Stimulated activated CD4-positive, alpha-beta T cell treated with anti-CD3 and anti-CD28 coated beads, Interleukin-1b, Interleukin-23, amount 100 ng/mL, for 48 hours (primary cell): ENCODE measurements at regions not wholly inside any gene's neighbourhood (a gene's known extent, or its start where the extent isn't known, plus 50 kb on each side); places are given as distances from the start of the nearest gene placed in this dataset.
A peak's percentile ranks its signal among the peaks of the same experiment; 100 is the strongest.

Experiments
- DNase-seq: peaks from one replicate; pipeline ENCODE4 v3.0.0-alpha.2; 2020

DNA sequence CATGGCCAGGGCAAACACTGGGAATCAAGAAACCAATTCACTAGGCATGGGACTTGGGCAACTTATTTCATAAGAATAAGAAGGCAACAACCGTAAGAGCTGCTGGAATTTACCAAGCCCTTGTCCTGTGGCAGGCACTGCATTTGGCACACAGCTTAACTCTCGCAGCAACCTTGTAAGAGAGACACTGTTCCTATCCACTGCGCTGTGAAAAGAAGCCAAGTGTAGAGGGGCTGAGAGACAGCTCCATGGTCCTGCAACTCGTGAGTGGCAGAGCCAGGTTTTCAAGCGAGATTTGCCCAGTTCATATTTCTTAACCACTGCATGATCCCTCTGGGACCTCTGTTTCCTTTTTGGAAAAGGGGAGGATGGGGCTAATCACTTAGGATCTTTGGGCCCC, 129.3 kb upstream of the STC2 start:
- no peak for DNase-seq

DNA sequence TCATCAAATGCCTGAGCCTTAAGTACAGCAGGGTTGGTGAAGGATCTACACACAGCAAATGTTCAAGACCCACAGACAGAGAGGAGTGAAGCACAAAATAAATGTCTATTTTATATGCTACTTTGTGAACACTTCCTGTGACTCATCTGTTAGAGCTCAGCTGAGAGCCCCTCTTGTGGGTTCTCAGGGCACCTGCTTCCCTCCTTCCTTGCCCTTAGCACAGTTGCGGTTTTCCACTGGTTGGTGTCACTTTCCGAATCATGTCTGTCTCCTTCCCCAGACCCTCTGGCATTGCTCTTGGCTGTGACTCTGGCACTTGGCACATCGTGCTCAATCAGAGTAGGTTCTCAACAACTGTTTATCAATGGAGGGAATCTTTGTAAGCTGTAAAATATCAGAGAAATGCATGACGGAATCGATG, 128.5 kb upstream of the STC2 start:
- DNase-seq = no peak

DNA sequence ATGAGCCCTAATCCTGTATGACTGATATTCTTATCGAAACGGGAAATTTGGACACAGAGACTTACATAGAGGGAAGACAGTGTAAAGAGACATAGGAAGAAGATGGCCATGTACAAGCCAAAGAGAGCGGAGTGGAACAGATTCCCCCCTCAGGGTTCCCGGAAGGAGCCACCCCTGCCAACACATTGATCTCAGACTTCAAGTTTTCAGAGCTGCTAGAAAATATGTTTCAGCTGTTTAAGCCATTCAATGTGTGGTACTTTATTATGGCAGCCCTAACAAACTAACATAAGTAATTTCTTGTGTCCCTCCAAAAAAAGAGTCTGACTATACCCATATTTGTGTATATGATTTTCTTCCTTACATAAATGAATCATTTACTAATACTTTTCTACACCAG, 128.0 kb upstream of the STC2 start:
- DNase-seq = no peak

DNA sequence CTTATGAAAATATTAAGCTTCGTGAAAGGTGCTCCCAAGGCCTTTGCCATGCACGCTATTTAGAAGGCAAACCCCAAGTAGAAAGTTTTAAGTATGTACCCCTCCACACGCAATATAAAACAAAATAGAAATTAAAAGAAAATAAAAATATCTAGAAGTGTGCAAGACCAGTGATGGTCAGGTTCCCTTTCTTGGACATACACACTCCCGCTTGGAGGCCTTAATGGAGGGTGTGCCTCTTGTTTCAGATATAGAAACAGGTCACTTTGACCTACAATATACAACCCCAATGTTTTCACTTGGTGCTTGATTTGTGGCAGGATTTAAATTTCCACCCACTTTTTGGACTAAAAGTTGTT, 127.4 kb upstream of the STC2 start:
- DNase-seq = no peak

DNA sequence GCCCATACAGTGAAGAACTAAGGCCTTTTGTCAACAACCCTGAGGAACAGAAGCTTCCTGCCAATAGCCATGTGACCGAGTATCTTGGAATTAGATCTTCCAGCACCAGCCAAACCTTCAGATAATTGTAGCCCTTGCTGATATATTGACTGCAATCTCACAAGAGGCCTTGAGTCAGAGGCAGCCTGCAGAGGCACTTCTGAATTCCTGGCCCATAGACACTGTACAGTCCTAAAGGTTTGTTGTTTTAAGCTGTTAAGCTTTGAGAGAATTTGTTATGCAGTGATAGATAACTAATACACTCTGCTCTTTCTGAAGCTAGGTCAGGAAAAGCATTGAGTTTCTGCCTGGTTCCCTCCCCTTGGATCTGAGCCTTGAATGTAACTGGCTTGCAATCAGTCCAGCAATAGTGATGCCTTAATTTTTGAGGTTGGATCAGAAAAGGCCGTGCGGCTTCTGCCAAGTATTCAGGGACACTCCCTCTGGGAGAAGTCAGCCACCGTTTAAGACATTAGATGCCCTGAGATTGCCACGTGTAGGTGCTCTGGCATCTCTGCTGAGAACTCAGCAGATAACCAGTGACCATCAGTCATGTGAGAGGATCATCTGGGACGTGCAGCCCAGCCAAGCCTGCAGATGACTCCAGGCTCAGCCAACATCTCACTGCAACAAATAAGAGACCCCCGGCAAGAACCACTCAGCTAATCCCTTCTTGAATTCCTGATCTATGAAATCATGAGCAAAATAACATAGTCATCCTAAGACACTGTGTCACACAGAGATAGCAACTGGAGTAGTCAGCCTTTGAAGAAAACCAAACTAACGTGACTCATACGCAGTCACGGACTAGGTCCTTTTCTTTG, 126.8 kb upstream of the STC2 start:
- no peak for DNase-seq

DNA sequence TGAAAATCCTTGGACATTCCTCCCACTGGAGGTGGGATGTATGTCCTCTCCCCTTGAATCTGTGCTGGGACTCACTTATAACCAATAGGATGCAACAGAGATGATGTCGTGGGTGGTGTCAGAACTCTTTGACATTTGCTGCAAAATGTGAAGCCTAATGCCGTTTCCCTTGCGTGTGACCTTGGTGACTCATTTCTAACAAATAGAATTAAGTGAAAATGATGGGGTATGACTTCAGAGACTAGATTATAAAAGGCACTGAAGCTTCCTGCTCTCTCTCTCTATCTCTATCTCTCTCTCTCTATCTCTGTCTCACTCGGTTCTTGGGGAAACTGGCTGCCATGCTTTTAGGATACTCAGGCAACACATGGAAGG, 126.1 kb upstream of the STC2 start:
- DNase-seq = no peak

DNA sequence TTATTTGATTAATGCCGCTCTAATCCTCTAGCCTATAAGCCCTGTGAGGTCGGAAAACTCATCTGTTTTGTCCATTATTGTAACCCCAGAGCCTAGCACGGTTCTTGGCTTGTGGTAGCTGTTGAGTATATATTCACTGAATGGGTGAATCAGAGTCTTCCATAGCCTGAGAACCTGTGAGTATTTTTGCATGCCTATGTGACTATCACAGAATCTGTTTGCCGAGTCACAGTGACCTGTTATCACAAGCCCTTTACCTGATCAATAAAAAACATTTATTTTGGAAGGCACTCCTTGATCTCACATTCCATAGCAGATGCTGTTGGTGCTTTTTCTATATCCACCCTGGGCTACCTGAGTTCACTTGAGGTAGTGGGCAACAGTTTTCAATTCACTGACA, 125.0 kb upstream of the STC2 start:
- no peak for DNase-seq

DNA sequence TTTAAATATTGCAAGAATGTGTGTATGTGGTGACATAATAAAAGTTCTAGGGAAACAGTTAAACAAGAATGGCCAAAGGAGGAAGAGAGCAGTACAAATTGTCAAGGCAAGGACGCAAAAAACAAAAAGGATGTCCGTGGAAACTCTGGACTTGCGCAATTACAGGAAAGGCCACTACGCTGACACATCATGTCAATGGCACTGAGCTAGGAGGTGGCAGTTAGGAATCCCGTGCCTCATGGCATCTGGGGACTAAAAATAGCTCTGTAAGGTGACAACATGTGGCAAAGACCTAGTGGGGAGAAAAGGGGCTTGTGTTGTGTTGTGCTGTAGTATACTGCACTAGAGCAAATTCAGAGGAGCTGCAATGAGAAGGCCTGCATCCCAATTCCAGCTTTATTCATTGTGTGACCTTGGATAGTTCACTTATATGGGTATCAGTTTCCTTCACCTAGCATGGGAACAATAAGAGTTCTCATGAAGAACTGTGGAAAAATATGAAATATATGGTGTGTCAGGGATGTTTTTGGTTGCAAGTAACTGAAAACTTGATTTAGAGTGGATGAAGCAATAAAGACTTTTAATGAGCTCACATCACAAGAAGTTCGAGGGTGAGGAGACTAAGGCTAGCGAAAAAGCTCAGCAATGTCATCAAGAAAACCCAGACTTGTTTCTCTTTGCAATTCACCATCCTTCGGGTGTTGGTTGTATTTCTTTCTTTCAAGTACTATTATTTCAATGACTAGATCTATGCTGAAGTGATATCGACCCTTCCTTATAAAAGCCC, 124.1 kb upstream of the STC2 start:
- no peak for DNase-seq

DNA sequence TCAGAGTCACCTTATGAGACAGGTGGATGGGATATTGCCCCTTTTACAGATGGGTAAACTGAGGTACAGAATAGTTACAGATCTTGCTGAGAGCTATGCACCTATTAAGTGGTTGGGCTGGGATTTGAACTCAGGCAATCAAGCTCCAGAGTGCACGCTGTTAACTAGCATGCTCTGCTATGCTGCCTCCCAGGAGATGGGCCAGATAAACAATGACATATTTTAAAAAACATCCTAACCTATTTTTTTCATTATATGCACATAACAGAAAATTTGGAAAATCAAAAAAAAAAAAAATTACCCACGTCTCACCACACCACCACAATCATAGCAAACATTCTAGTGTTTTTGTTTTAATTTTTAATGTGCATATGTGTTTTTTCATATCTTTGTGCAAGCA, 123.4 kb upstream of the STC2 start:
- no peak for DNase-seq

DNA sequence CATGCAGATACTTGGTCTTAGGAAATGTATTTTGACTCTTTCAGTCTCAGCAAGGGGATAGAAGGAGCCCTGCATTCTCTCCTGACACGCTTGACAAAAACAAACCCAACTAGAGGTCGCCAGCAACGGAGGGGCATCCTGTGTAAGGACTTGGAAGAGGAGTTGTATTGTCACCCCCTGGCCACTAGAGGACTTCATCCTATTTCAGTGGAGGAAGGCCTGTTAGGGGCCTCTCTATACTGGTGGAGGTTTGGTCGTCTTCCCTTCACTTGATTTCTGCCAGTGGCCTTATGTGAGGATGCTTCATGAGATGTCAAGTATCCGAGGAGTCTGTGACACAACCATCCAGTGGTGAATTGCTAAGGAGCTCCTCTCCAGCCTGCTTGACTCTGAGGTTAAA, 122.8 kb upstream of the STC2 start:
- peak; percentile 2 for DNase-seq

DNA sequence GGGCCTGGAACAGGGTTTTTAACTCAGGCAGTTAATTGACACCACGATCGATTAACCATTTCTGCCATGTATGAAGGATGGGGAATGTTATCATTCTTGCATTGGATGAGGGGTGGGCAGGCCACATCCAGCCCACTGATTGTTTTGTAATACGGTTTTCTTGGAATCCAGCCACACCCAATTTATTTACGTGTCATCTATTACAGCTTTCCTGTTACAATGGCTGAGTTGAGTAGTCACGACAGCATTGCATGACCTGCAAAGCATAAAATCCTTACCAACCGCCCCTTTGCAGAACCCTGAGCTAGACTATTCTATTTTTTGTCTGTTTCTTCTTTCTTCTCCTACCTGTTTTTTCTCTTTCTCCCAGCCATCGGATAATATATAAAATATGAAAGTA, 122.0 kb upstream of the STC2 start:
- DNase-seq = no peak

DNA sequence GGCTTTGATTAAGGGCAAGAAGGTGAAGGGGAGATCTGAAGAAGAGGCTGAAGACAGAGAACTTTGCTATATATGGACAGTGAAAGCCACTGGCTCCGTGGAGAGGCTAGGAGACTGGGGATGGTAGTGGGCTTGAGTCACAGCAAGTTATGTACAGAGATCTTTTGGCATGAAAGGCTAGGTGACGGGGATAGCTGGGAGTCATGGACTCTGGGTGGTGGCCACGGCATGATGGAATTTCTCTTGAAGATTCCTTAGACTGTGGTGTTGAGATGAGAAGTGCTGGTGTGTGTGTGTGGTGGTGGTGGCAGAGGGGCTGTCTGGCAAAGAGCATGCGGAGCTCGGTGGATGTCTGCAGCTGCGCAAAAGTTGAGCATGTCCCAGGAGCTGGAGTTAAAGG, 120.6 kb upstream of the STC2 start:
- DNase-seq = no peak

DNA sequence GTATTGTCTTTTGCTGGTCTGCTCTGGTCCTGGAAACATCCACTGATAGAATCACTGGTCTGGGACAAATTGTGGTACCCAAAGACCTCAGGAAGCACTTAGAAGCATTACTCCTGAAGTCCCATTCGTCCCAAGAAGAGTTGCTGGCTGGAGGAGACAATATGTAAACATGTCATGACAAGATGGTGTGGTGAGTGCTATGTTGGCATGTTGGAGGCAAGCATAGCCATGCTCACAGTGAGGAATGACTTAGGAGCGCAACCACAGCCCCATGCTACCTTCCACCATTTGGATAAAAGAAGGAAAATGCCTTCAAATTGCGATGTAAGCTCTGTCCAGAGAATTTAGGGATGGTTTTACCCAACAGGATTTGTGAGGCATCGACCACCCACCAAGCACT, 115.8 kb upstream of the STC2 start:
- DNase-seq = no peak

DNA sequence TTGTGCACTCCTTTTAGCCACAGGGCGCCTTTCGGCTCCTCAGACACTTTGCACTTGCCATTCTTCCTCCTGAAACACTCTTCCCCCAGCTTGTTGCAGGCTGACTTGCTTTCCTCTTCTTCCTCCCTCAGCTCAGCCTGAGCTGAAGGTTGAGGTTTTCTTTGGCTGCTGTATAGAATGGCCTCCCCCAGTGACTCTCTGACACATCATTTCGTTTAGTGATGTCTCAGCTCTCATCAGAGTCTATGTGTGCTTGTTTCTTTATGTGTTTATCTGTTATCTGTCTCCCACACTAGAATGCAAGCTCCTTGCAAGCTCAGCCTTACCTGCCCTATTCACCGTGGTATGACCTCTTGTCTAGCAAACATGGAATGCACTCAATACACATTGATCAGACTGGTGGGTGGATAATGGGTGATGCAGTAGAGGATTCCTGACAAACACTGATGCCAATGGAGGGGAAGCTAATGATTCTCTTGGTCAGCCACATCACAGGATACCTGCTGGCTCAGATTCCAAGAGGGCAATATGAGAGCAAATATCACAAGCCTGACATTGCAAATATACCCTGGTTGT, 112.9 kb upstream of the STC2 start:
- DNase-seq = no peak

DNA sequence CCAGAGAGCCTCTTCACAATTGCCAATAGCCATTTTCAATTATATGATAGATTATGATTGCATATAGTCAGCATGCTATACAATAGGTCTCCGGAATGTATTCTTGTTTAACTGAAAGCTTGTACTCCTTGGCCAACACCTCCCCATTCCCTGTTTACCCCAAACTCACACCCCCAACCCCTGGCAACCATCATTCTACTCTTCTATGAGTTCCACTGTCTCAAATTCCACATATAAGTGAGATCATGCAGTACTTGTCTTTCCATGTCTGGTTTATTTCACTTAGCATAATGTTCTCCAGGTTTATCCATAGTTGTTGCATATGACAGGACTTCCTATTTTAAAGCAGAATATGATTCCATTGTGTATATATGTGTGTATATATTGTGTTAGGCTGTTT, 110.7 kb upstream of the STC2 start:
- no peak for DNase-seq

DNA sequence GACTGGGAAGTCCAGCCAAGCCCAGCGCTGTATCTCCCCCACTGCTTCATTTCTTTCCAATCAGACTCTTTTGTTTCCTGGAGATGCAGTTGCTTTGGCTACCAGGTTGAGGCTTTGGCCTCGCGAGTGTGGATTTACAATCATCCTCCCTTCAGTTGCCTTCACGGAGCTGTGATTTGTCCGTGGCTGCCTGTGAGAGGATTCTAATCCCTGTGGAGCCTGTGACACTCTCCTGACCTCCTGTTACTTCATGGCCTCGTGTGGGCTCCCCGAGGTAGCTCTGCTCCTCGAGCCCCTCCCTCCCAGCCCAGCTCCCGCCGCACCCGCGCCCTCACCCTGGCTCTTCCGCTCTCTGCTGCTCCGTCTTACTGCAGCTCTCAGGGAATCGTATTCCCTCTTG, 107.2 kb upstream of the STC2 start:
- no peak for DNase-seq

DNA sequence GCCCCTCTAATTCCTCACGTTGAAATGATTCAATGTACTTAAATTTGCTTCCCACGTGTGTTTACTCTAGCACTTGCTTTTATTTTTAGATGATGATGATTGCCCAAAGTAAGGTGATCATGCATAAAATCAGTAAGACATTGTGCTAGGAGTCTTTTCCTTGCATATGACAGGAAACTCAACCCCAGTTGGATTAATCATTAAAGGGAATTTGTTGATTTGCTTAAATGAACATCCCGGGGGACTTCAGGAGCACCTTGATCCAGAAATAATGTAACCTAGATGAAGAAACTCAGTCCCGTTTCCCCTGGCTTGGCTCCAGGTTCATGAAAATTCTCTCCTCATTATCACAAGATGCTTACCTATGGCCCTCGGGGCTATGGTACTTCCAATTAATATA, 106.1 kb upstream of the STC2 start:
- DNase-seq = no peak

DNA sequence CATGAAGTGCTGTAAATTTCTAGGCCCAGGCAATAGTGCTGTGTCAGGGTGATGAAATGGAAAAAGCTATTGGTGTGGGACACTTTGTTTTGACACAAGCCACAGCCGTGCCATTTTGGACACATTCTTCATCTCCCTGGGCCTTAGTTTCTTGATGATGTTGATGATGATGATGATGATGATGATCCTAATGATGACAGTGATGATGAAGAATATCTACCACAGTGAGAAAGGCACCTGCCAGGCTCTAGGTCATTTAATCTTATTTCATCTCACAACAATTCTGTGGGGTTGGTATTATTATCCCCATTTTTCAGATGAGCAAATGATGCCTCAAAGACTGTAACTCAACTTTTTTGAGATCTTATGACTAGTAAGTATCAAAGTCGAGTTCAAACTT, 102.2 kb upstream of the STC2 start:
- no peak for DNase-seq

DNA sequence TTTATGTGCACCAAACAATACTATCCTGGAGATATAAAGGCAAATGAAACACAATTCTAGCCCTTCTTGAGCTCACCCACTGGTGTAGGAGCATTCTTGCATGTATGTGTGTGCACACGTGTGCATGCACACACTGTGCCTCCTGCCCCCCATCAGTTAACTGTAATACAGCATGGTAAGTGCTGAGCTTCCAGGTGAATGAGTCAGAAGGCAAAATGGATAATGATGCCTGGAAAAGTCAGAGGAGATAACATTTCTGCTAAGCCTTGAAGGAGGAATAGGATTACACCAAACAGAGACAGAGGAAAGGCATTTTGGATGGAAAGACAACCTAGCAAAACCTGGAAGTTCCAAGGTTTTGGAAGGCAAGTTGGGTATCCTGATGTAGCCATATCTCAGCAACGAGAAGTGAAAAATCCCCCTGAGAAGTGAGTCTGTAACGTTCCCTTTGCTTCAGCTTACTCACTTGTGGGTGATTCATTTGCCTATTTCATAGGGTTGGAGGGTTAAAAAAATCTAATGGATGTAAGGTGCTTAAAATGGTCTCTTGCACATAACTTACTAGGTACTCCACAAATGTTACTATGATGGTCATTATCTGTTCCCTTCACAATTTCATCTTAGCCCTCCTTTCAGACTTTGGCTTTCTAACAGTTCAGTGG, 101.4 kb upstream of the STC2 start:
- DNase-seq = no peak

DNA sequence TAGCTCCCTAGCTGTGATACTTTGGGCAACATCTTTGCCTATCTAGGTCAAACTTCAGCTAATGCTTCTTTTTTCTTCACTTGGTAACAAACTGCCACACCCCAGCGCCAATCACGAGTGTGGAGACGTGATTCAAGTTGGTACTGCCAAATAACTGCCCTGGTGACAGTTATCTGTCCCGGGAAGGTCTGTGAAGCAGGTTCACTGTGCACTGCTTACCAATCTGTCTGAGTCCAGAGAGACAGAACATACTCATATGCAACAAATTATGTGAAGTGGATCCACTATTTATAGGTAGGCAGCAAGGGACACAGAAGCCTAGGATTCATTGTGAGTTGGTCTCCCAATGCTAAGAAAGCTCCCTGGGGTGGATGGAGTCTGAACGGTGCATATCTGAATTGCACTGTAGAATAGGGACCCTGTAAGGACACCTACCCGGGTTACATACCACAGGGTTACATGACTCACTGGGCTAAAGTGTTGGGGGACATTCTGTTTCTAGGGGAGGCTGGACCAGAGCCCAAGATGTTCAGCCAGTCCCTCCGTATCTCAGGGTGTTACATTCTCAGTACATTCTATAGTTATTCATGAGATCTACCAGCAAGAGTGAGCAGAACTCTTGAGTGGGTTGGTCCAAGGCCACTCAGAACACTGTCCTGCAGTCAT, 95.4 kb upstream of the STC2 start:
- no peak for DNase-seq

DNA sequence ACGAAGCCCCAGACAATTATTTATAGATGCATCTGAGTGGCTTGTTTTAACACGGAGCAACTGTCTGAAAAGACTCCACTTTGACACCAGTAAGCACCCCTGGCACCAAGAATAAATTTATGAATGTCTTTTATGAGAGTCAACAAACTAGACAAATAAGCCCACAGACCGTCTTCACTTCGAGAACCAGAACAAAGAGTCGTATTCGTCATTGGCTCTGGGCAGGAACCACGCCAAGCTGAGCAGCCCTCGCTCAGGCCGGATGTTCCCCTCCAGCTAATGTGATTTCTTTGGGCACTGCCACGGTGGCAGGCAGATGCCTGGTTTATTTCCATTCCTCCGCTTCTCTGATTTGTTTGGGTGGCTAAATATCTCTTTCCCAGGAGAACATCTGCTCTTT, 91.9 kb upstream of the STC2 start:
- DNase-seq = no peak

DNA sequence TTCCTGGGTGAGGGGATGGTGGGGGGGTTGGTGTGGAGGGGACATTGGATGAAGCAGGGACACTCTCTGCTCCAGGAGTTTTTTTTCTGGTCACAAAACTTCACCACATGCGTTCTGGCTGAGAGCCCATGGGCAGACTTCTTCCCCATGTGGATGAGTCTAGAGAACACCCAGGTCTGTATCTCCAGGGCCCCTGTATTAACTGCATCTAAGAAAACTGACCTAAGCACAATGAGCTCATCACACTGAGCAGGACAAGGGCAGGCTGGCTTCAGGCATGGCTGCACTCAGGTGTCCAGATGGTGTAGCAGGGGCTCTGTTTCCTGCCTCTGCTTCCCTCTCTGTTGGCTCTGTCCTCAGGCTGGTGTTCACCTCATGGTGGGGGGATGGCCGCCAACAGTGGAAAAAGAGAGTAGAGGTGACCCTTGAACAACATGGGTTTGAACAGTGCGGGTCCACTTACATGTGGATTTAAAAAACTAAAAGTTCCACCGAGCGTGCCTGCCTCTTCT, 85.3 kb upstream of the STC2 start:
- DNase-seq = no peak

DNA sequence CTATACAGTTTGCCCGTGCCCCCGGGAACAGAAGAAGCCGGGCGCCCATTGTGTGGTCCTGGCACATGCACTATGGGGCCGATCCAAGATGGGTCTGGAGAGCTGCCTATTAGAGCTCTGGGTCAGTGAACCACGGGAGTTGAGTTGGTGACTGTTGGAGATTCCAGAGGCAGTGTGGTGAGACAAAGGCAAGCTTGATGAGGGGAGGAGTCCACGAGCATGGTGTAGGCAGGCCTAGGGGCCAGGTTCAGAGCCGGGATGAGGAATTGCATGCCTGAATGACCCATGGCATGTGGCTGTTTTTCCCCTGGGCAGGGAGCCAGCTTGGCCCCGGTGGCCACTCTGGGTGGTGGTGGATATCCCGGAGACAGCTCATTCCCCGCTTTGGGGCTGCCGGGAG, 84.4 kb upstream of the STC2 start:
- DNase-seq = no peak
